HG03378 (cell line): ENCODE measurements at regions not wholly inside any gene's neighbourhood (a gene's known extent, or its start where the extent isn't known, plus 50 kb on each side); places are given as distances from the start of the nearest gene placed in this dataset.
"Not testable (repeated sequence)": the region's sequence is repeated elsewhere in the genome, so short reads cannot be mapped to it uniquely, and the experiment has no call there.

Experiments used
- ATAC-seq: cut with Tn5 transposase; IDR thresholded peaks from one replicate; pipeline ENCODE4 v1.9.1; 2021; ENCODE audit warnings: mild to moderate bottlenecking, moderate library complexity; ENCODE audit not compliant: unreplicated experiment

- ATAC-seq: not testable (repeated sequence)
Measured at GRCh38 chr16:21487956-21488355, 111.4 kb upstream of the METTL9 start.

- ATAC-seq: not testable (repeated sequence)
Measured at GRCh38 chr16:21499046-21499445, 100.3 kb upstream of the METTL9 start.

- peak; percentile 22 for ATAC-seq
Measured at GRCh38 chr16:21501223-21501868, 98.0 kb upstream of the METTL9 start.

- ATAC-seq: peak; percentile 46
Measured at GRCh38 chr16:21501869-21502667, 97.3 kb upstream of the METTL9 start.

GRCh38 chr16:21503574-21503920, 95.8 kb upstream of the METTL9 start:
- ATAC-seq: not testable (repeated sequence)

- not testable (repeated sequence) for ATAC-seq
Measured at GRCh38 chr16:21503941-21504832, 95.2 kb upstream of the METTL9 start.

GRCh38 chr16:21505751-21506520, 93.4 kb upstream of the METTL9 start:
- ATAC-seq: not testable (repeated sequence)

GRCh38 chr16:21506857-21507456, 92.4 kb upstream of the METTL9 start:
- ATAC-seq: peak; percentile 57

GRCh38 chr16:21507631-21508305, 91.6 kb upstream of the METTL9 start:
- not testable (repeated sequence) for ATAC-seq

- not testable (repeated sequence) for ATAC-seq
Measured at GRCh38 chr16:21508661-21509436, 90.5 kb upstream of the METTL9 start.

GRCh38 chr16:21509437-21510086, 89.8 kb upstream of the METTL9 start:
- not testable (repeated sequence) for ATAC-seq

GRCh38 chr16:21510869-21511255, 88.5 kb upstream of the METTL9 start:
- not testable (repeated sequence) for ATAC-seq

GRCh38 chr16:21511315-21512210, 87.8 kb upstream of the METTL9 start:
- not testable (repeated sequence) for ATAC-seq

- not testable (repeated sequence) for ATAC-seq
Measured at GRCh38 chr16:21512280-21513192, 86.8 kb upstream of the METTL9 start.

- ATAC-seq: not testable (repeated sequence)
Measured at GRCh38 chr16:21513337-21513741, 86.0 kb upstream of the METTL9 start.

GRCh38 chr16:21513812-21514473, 85.4 kb upstream of the METTL9 start:
- not testable (repeated sequence) for ATAC-seq
